Lower leg skin (tissue), 3 donors: ENCODE measurements at regions not wholly inside any gene's neighbourhood (a gene's known extent, or its start where the extent isn't known, plus 50 kb on each side); places are given as distances from the start of the nearest gene placed in this dataset.

Experiments used
- POLR2A ChIP-seq, 2 donors: fragments of 450-650 bp; IDR thresholded peaks; one replicate each; pipeline ENCODE4 v1.6.1; 2016 to 2017; ENCODE audit warnings: antibody characterized with exemption in 2 of 2, mild to moderate bottlenecking in 1 of 2, moderate library complexity in 1 of 2
- TF ChIP-seq, protein P1 (sequence below), 3 donors: fragments of 450-650 bp; IDR thresholded peaks; one replicate each; pipeline ENCODE4 v1.5.1; 2016; ENCODE audit warnings: antibody characterized with exemption in 3 of 3, mild to moderate bottlenecking in 3 of 3, moderate library complexity in 2 of 3

DNA sequence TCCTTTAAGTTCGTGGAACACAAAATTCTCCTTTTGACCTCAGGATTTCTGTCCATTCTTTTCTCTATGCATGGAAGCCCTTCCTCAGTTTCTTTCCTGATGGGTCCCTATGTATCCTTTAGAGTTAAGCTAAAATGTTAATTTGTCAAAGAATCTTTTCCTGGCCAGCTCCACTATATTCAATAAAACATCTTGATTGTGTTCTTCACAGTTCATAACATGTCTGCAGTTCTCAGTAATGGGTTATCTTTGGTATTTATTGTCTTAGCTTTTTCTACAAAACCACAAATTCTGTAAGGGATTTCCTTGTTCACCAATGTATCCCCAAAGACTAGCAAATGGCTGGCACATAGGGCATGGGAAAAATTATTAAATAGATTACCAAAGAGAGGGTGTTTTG is 998.5 kb downstream of the ADGRL2 start:
- TF ChIP-seq, protein P1, sequence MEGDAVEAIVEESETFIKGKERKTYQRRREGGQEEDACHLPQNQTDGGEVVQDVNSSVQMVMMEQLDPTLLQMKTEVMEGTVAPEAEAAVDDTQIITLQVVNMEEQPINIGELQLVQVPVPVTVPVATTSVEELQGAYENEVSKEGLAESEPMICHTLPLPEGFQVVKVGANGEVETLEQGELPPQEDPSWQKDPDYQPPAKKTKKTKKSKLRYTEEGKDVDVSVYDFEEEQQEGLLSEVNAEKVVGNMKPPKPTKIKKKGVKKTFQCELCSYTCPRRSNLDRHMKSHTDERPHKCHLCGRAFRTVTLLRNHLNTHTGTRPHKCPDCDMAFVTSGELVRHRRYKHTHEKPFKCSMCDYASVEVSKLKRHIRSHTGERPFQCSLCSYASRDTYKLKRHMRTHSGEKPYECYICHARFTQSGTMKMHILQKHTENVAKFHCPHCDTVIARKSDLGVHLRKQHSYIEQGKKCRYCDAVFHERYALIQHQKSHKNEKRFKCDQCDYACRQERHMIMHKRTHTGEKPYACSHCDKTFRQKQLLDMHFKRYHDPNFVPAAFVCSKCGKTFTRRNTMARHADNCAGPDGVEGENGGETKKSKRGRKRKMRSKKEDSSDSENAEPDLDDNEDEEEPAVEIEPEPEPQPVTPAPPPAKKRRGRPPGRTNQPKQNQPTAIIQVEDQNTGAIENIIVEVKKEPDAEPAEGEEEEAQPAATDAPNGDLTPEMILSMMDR (IDR thresholded peaks at IDR 0.05) = no peak
- no peak for TF ChIP-seq POLR2A (IDR thresholded peaks at IDR 0.05)
